Breast epithelium (tissue), 4 donors: ENCODE measurements at regions not wholly inside any gene's neighbourhood (a gene's known extent, or its start where the extent isn't known, plus 50 kb on each side); places are given as distances from the start of the nearest gene placed in this dataset.

ENCODE experiments used
- DNase-seq, 2 donors: peaks; one replicate each; pipeline ENCODE4 v3.0.0-alpha.2; 2019; ENCODE audit warnings: low spot score in 2 of 2
- H3K27ac ChIP-seq, 2 donors: fragments of 200-600 bp; sonication (generic) in 1 of 2; one replicate each; pipeline ENCODE4 v1.5.1; 2016 to 2019; ENCODE audit warnings: mild to moderate bottlenecking in 1 of 2
- H3K27me3 ChIP-seq, 2 donors: fragments of 200-600 bp; sonication (generic) in 1 of 2; one replicate each; pipeline versions ENCODE4 v1.5.1 to v1.6.0; 2017 to 2019; ENCODE audit warnings: control low read depth in 1 of 2, mild to moderate bottlenecking in 1 of 2
- H3K36me3 ChIP-seq: fragments of 200-600 bp; one replicate; pipeline ENCODE4 v1.5.1; 2019
- H3K4me1 ChIP-seq, 2 donors: fragments of 200-600 bp; sonication (generic); one replicate each; pipeline ENCODE4 v1.5.1; 2016 to 2019; ENCODE audit warnings: control low read depth in 1 of 2
- H3K4me3 ChIP-seq, 3 donors: fragments of 200-600 bp; sonication (generic); 1 replicate in 2 of 3; 2 replicates in 1 of 3; pipeline ENCODE4 v1.5.1; 2016 to 2019; ENCODE audit warnings: mild to moderate bottlenecking in 3 of 3, moderate library complexity in 2 of 3
- H3K9me3 ChIP-seq, 2 donors: fragments of 200-600 bp; sonication (generic) in 1 of 2; one replicate each; pipeline ENCODE4 v1.5.1; 2016 to 2019; ENCODE audit warnings: control low read depth in 1 of 2
- CTCF ChIP-seq, 3 donors: fragments of 450-650 bp; IDR thresholded peaks; one replicate each; pipeline ENCODE4 v1.5.1; 2016 to 2017; ENCODE audit warnings: antibody characterized with exemption in 3 of 3, mild to moderate bottlenecking in 3 of 3, moderate library complexity in 3 of 3
- POLR2A ChIP-seq: fragments of 450-650 bp; IDR thresholded peaks from one replicate; pipeline ENCODE4 v1.6.1; 2016; ENCODE audit warnings: antibody characterized with exemption, mild to moderate bottlenecking, moderate library complexity
- POLR2AphosphoS5 ChIP-seq, 3 donors: sonication (generic); formaldehyde crosslinking; IDR thresholded peaks; one replicate each; pipeline ENCODE4 v1.6.1; 2017; ENCODE audit warnings: antibody characterized with exemption in 3 of 3
- intact Hi-C: fragments of 100-400 bp; cut with DNase I; formaldehyde crosslinking; loops from one replicate; pipeline ENCODE4 v1.15.1; 2023; ENCODE audit warnings: low total_unique reads

- TF ChIP-seq POLR2AphosphoS5 (IDR thresholded peaks at IDR 0.05): no peak
- TF ChIP-seq POLR2A: no peak
- no peak for TF ChIP-seq CTCF (IDR thresholded peaks at IDR 0.05)
- Histone ChIP-seq H3K36me3 (no peaks in the 10 kb centered on the region), H3K27me3 (no peaks in the 10 kb centered on the region), H3K27ac (no peak overlapping the region), H3K9me3 (peaks cover 6 to 15% of the 10 kb centered on the region in 2 donors), H3K4me3 (no peak overlapping the region), H3K4me1 (no peaks in the 10 kb centered on the region)
- intact Hi-C loops: no loop called here
- DNase-seq: no peak
These were observed 360.9 kb downstream of the TDRD15 start for GRCh38 chr2:21484643-21485042.

GRCh38 chr2:21486445-21486844 lies 362.7 kb downstream of the TDRD15 start:
- no peak for DNase-seq
- Histone ChIP-seq H3K36me3 (no peaks in the 10 kb centered on the region), H3K4me1 (no peaks in the 10 kb centered on the region), H3K27ac (no peak overlapping the region), H3K9me3 (peaks cover 6 to 15% of the 10 kb centered on the region in 2 donors), H3K4me3 (no peak overlapping the region), H3K27me3 (no peaks in the 10 kb centered on the region)
- intact Hi-C loops: no loop called here
- TF ChIP-seq POLR2AphosphoS5 (IDR thresholded peaks at IDR 0.05) (no peak), CTCF (IDR thresholded peaks at IDR 0.05) (no peak), POLR2A (no peak)

GRCh38 chr2:21489080-21489479 lies 365.3 kb downstream of the TDRD15 start:
- Histone ChIP-seq H3K4me1 (no peaks in the 10 kb centered on the region), H3K27ac (no peak overlapping the region), H3K9me3 (peaks cover 0 to 5% of the 10 kb centered on the region in 2 donors), H3K36me3 (no peaks in the 10 kb centered on the region), H3K27me3 (no peaks in the 10 kb centered on the region), H3K4me3 (no peak overlapping the region)
- no peak for DNase-seq
- intact Hi-C loops: no loop called here
- TF ChIP-seq POLR2AphosphoS5 (IDR thresholded peaks at IDR 0.05) (no peak), POLR2A (no peak), CTCF (IDR thresholded peaks at IDR 0.05) (no peak)

- Histone ChIP-seq H3K36me3 (no peaks in the 10 kb centered on the region), H3K9me3 (no peaks in the 10 kb centered on the region), H3K4me1 (no peaks in the 10 kb centered on the region), H3K4me3 (no peak overlapping the region), H3K27ac (no peak overlapping the region), H3K27me3 (no peaks in the 10 kb centered on the region)
- TF ChIP-seq POLR2A: no peak
- TF ChIP-seq POLR2AphosphoS5 (IDR thresholded peaks at IDR 0.05): no peak
- TF ChIP-seq CTCF (IDR thresholded peaks at IDR 0.05): no peak
- DNase-seq: no peak
- intact Hi-C loops: no loop called here
These were observed 374.2 kb downstream of the TDRD15 start for GRCh38 chr2:21498016-21498415.

GRCh38 chr2:21500401-21500945 lies 376.7 kb downstream of the TDRD15 start:
- intact Hi-C loops: no loop called here
- no peaks in the 10 kb centered on the region for H3K9me3 ChIP-seq
- no peak overlapping the region for H3K4me3 ChIP-seq
- TF ChIP-seq CTCF (IDR thresholded peaks at IDR 0.05) (no peak), POLR2AphosphoS5 (IDR thresholded peaks at IDR 0.05) (no peak), POLR2A (no peak)
- H3K27me3 ChIP-seq: no peaks in the 10 kb centered on the region
- no peaks in the 10 kb centered on the region for H3K4me1 ChIP-seq
- no peak overlapping the region for H3K27ac ChIP-seq
- no peaks in the 10 kb centered on the region for H3K36me3 ChIP-seq
- no peak for DNase-seq
